A549 (cell line): ENCODE measurements at regions not wholly inside any gene's neighbourhood (a gene's known extent, or its start where the extent isn't known, plus 50 kb on each side); places are given as distances from the start of the nearest gene placed in this dataset.

ENCODE experiments used
- CTCF ChIP-seq: fragments of >200 bp; sonication (Bioruptor Twin); formaldehyde crosslinking; IDR thresholded peaks from 3 replicates; pipeline ENCODE4 v1.5.1; 2016
- EHMT2 ChIP-seq: fragments of 200-600 bp; sonication (generic); IDR thresholded peaks from 2 replicates; pipeline ENCODE4 v1.6.1; 2016; ENCODE audit warnings: antibody characterized with exemption, low read depth, mild to moderate bottlenecking, moderate library complexity
- ELK1 ChIP-seq: fragments of 150-350 bp; IDR thresholded peaks from 2 replicates; pipeline ENCODE4 v1.6.1; 2014; ENCODE audit warnings: low read depth, mild to moderate bottlenecking, low read length
- EP300 ChIP-seq, 2 experiments: fragments of >200 bp; sonication (Bioruptor Twin); formaldehyde crosslinking; IDR thresholded peaks; 2 replicates in 1 of 2; 3 replicates in 1 of 2; pipeline ENCODE4 v1.6.1; 2016 to 2017
- FOSL2 ChIP-seq, 2 experiments: fragments of 450-650 bp in 1 of 2; fragments of >200 bp in 1 of 2; sonication (Bioruptor Twin) in 1 of 2; formaldehyde crosslinking; IDR thresholded peaks; 2 replicates each; pipeline versions ENCODE4 v1.5.0 to v1.6.1; 2016 to 2020; ENCODE audit warnings: mild to moderate bottlenecking in 1 of 2, moderate library complexity in 1 of 2
- KDM1A ChIP-seq: fragments of 200-600 bp; sonication (generic); IDR thresholded peaks from 2 replicates; pipeline ENCODE4 v1.6.1; 2016; ENCODE audit warnings: low read depth, mild to moderate bottlenecking
- KDM5A ChIP-seq: fragments of 200-600 bp; sonication (generic); IDR thresholded peaks from 2 replicates; pipeline ENCODE4 v1.6.1; 2016; ENCODE audit warnings: antibody characterized with exemption, mild to moderate bottlenecking
- MAFK ChIP-seq: fragments of 450-650 bp; IDR thresholded peaks from 2 replicates; pipeline ENCODE4 v1.6.1; 2014; ENCODE audit not compliant: partially characterized antibody
- POLR2A ChIP-seq: IDR thresholded peaks from 2 replicates; pipeline ENCODE4 v1.6.1; 2012; ENCODE audit warnings: mild to moderate bottlenecking, low read length
- REST ChIP-seq: fragments of 200-600 bp; sonication (generic); IDR thresholded peaks from 2 replicates; pipeline ENCODE4 v1.6.1; 2016; ENCODE audit warnings: antibody characterized with exemption, mild to moderate bottlenecking, moderate library complexity
- USF2 ChIP-seq: fragments of 450-650 bp; IDR thresholded peaks from 2 replicates; pipeline ENCODE4 v1.6.1; 2014; ENCODE audit warnings: antibody characterized with exemption

GRCh38 chr9:28260330-28260729 lies 687.0 kb upstream of the C9orf72 start:
- TF ChIP-seq POLR2A (no peak), FOSL2 (IDR thresholded peaks at IDR 0.05) (no peak), FOSL2 (CRISPR knock-in tag; IDR thresholded peaks at IDR 0.05) (no peak), EP300 (IDR thresholded peaks at IDR 0.05) (no peak), KDM1A (no peak), CTCF (no peak), KDM5A (no peak), REST (no peak), EHMT2 (no peak), USF2 (no peak), ELK1 (no peak), MAFK (no peak)
